Hematopoietic multipotent progenitor cell treated with erythropoietin and hydrocortisone succinate and interleukin-3 and kit ligand, for 17 days (in vitro differentiated cells): ENCODE measurements at regions not wholly inside any gene's neighbourhood (a gene's known extent, or its start where the extent isn't known, plus 50 kb on each side); places are given as distances from the start of the nearest gene placed in this dataset.
"Not testable (repeated sequence)": the region's sequence is repeated elsewhere in the genome, so short reads cannot be mapped to it uniquely, and the experiment has no call there.

Source experiments
- DNase-seq: peaks from one replicate; pipeline ENCODE4 v3.0.0-alpha.2; 2015; ENCODE audit warnings: low spot score

DNA sequence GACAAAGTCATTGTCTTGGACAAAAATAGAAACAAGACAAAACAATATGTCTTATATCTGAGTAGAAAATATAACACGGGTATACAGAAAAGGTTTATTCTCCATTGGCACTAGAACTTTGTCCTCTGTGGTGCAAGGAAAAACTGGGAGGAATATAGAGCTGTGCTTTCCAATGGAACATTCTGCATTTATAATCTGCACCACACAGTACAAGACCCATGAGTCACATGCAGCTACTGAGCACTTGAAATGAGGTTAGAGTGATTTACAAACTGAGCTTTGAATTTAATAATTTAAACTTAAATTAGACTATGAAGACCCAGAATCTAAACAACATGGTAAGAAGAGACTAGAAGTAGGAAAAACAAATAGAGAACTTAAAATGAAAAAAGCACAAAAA is 86.1 kb downstream of the RAP2A start:
- DNase-seq, result no peak

DNA sequence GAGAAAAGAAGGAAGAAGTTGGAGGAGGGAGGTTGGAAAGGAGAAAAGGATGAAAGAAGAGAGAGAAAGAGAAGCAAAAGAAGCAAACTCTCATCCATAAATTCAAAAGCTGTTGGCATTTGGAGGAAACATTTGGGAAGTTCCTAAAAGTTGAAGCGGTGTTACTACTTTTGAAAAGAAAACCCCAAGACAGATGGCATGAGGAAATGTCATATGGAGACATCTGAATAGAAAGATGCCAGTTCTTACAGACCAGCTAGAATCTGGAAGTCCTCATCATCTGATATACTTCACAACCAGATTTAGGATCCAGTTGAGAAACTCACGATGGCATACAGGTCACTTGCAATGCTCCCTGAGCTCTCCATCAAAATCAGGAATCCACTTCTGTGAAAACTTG is 86.9 kb downstream of the RAP2A start:
- DNase-seq, result no peak

DNA sequence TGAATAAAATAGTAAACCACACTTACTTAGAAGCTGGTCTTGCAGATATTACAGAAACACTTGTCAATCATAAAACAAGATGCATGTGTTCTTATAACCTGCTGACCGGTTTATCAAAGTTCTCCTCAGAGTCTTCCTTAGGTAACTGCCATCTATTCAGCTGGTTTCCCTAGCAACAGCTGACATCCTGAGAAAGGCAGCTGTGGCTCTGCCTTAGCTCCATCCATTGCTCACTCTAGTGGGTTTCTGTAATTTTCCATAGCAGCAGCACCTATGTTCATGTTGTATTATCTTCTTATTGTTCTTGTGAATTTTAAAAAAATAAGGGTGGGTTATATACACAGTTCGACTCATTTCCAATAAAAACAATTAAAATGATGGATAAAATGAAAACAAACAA is 87.8 kb downstream of the RAP2A start:
- no peak for DNase-seq

DNA sequence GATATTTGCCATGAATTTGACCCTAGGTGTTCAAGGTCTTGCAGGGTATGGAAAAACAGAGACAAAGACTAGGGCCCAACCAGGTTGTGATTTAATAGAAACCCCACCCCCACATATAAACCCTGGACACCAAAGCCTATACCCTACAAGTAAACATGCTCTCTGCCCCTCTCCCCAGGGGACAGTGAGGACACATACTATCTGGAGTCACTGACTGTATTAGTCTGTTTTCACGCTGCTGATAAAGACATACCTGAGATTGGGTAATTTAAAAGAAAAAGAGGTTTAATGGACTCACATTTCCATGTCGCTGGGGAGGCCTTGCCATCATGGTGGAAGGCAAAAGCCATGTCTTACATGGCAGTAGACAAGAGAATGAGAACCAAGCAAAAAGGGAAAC is 88.3 kb downstream of the RAP2A start:
- no peak for DNase-seq

DNA sequence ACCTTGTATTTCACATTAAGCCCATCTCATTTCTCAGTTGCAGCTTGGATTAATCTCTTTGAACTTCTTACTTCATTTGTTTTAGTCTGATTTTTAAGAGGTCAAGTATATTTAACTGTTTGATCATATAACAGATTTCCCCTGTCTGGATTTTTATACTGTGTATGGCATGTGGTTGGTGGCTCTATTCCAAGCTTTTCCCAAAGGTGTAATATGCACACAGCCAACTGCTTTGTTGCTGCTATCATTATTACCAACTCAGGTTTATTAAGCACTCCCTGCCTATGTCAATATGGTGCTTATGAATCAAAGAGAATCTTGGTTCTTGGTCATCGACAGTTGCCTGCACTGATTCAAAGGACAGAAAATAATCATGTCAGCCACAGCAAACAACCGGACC is 92.6 kb downstream of the RAP2A start:
- DNase-seq, result no peak

DNA sequence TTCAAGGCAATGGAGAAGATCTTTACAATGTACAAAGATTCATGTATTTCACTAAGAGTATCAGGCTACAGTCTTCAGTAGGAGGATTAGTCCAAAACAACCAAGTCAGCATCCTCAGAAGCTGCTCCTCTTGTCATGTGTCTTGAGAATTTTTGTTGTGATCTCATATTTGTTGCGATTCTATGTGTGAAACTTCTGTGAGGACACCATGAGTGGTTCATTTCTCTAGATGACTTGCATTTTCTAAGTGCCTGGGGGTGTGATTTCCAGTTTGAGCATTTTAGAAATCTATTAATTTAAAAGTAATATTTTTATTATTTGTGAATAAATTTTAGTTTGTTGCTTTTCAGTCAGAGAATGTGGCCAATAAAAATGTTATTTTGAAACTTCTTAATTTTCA is 94.5 kb downstream of the RAP2A start:
- DNase-seq, result no peak

DNA sequence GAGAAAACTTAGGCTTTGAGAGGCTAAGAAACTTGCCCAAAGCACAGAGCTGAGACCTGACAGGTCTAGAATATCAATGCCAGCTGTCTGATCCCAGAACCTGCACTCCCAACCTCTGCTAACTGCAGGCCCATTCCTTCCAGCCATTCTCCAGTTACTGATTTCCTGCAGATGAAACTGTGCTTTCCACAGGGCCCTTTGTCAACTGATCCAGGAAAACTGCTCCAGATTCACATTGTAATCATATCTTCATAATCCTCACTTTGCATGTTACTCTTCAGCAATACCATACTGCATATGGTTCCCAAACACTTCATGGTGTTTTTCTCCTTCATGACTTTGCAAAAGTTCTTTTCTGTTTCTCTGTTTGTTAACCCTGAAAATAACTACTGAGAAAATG is 100.6 kb downstream of the RAP2A start:
- no peak for DNase-seq

DNA sequence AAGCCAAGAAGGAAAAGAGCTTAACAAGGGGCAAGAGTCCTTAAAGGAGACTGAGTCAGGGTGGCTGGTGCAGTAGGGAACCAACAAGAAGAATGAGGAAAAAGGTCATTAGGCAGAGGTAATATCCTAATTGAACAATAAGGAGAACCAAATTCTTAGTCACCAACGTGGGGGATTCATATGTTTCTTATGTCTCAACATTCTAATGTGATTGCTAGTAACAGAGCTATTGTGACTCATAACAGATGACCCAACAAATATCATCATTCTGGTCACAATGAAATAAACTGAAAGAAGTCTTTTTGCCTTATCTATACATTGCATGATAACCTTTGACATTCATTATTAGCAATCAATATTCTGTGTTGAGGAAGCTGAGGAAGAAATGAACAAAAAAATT is 101.6 kb downstream of the RAP2A start:
- no peak for DNase-seq

DNA sequence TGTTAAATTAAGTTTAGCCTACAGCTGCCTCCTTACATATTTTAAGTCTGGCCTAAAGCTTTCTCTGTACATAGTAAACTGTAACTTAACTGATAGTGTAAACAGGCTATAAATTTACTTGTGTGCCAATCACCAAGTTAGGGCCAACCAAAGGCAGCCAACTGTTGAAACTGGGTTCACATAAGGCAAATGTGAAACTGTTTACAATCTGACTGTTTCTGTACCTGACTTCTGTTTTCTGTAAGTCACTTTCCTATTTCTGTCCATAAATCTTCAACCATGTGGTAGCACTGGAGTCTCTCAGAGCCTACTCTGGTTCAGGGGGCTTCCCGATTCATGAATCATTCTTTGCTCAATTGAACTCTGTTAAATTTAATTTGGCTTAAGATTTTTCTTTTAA is 103.1 kb downstream of the RAP2A start:
- no peak for DNase-seq

DNA sequence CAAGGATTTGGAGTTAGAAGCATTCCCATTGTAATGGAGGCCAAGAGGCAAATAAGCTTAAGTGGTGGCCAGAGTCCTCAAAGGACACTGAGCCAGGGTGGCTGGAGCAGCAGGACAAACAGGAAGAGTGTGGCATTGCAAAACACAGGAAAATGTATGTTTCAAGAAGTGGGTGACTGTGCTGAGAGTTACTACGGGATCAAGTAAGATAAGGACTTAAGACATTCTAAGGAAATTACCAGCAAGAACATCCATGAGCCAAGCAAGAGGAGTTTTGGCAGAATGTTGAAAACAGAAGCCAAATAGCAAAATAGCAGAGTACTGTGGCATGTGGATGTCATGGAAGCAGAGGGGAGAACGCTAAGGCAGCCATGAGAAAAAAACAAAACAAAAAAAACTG is 104.2 kb downstream of the RAP2A start:
- DNase-seq, result no peak

DNA sequence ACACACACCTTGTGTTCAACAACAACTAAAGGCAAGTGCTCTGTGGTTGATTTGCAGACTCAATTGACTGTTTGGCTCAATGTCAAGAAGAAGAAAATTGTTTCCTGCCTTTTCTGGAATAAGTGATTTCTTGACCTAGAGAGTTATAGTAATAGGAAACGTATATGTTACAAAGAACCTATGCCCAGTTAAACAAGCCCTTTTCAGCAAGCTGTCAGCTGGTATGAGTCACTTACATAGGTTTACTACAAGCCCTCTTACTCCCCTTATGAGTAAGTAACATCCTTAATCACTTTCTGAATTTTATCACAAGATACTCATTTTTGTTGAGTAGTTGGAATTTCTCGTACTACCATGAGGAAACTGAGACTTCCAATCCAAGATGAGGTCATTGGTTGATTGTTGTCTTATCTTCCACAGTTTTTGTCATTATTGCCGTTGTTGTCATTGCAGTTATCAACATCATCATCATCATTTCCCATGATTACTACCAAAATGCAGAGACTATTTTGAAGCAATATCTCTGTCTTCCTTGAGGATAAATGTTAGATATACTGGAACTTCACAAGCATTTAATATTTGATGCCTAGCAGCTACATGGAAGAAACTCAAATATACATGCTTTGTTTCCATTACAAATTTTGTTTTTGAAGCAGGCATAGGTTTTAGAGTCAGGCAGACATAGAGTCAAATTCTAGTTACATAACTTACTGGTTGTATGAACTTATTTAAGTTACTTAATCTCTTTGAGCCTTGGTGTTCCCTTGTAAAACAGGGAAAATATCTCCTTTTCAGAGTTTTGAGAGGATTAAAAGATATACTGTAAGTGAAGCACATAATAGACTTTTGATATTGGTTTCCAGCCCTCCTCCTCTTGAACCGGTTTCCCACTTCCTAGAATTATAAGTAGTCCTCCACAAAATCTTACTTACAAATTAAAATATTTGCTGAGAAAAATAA is 106.0 kb downstream of the RAP2A start:
- DNase-seq, result no peak

DNA sequence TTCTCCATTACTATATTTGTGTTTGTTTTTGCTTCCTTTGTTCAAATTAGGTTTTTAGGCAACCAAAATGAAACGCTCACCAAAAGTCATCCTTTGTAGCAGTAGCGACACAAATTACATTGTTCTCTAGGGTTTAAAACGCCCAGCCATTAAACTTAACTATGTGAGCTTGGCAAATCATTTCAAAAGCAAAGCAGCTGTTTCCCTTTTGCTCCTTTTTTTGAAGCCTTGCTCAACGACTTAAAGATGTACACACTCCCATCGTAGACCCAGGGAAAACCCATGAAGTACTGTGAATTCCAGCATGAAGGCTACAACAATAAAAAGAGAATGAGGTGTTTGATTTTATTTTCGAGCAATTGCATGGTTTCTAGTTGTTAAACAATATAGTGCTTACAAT is 106.7 kb downstream of the RAP2A start:
- DNase-seq, result no peak

DNA sequence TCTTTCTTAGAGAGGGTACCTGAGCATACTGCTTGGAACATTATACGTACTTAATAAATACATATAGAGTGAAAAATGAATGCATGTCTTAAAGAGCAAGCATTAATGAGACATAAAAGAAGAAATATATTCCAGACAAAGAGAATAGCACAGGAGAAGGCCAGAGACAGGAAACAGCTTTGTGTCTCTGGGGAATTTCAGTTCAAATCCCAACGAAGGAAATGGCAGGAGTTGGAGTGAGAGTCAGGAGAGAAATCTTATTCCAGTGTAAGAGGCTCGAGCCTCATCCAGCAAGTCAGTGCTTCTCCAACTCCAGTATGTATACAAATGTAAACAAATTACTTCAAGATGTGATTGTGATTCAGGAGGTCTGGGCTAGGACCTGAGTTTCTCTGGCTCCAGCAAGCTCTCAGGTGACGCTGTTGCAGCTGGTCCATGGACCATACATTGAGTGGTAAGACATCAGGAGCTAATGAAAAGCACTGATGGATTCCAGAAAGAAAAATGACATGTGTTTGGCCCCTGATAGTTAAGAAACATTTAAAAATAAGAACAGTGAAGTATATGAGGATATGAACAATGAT is 108.2 kb downstream of the RAP2A start:
- no peak for DNase-seq

DNA sequence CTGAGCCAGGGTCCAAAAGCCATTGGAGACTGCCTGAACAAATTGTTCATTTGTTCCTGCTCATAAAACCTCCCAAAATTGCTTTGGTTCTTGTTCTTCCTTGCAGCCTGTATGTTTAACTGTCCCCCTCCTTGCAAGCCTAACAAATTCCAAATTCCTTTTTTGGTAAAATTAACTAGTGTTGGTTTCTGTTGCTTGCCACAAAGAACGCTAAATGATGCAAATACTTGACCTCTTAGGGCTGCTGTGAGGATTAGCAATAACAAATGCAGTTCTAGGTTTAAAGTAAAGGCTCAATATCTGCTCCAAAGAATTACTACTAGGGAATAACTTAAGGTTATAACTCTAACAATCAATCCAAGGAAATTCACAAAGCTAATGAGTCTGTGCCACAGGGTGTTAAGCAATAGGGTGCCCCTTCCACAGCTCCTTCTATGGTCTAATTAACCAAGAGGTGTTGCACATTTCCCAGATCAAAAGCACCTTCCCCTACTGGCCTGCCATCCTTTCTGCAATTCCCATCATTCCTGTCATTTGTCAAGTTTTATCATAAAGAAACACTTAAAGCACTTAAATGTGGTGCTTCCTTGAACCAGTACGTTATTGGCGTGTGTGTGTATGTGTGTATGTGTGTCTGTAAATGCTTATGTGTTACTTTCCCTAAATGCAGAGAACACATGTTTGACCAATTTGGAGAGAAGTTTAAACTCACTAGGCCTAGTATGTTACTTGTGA is 110.2 kb downstream of the RAP2A start:
- no peak for DNase-seq

DNA sequence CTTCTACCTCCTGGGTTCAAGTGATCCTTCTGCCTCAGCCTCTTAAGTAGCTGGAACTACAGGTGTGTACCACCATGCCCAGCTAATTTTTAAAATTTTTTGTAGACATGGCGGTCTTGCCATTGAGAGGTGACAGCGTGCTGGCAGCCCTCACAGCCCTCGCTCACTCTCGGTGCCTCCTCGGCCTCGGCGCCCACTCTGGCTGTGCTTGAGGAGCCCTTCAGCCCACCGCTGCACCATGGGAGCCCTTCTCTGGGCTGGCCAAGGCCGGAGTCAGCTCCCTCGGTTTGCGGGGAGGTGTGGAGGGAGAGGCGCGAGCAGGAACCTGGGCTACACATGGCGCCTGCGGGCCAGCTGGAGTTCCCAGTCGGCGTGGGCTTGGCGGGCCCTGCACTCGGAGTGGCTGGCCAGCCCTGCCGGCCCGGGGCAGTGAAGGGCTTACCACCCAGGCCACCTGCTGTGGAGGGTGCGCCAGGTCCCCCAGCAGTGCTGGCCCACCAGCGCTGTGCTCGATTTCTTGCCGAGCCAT is 111.1 kb downstream of the RAP2A start:
- DNase-seq, result not testable (repeated sequence)

DNA sequence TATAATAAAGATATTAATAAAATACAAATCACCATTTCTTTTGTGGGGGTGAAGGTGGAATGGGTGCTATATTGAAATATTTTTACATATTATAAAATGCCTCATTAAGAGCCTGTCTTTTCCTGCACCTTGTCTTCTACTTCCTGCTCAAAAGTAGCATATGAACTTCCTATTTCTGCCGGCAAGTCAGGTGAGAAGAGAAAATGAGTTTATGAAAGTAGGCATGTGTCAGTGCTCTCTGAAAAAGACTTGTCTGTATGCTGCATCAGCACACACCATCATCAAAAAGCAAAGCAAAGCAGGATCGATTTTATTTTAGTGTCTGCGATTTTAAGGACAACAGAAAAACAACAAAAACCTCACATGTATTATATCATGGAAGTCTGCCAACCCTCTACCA is 114.2 kb downstream of the RAP2A start:
- no peak for DNase-seq

DNA sequence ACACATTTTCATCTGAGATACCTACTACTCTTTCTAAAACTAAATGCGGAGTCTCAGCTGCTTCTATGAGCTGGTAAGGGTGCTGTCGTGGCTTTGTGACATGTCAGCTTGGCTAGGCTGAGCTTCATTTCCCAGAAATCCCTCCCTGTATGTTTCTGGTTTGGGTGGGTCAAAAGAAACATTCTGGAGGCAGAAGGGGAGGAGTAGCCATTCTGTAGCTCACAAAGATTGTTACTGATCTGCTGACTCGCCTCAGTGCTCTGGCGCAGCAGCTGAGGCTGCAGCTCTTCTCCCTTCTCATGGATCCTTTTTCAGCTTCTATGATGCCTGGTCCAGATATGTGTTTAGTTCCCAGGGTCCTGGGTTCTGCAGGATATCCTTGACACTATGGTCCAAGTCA is 114.7 kb downstream of the RAP2A start:
- no peak for DNase-seq

DNA sequence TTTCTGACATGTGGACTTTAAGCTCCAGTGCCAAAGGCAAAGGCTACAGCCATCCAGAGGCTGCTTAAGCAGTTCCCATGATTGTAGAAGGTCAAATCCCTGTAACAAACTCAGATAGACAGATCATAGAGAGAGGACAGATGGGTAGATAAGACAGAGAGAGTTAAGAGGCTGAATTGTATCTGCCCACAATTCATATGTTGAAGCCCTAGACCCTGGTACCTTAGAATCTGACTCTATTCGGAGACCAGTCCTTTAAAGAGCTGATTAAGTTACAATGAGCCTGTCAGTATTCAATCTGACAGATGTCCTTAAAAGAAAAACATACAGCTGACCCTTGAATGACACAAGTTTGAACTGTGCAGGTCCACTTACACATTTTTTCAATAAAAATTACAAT is 115.2 kb downstream of the RAP2A start:
- DNase-seq, result no peak

DNA sequence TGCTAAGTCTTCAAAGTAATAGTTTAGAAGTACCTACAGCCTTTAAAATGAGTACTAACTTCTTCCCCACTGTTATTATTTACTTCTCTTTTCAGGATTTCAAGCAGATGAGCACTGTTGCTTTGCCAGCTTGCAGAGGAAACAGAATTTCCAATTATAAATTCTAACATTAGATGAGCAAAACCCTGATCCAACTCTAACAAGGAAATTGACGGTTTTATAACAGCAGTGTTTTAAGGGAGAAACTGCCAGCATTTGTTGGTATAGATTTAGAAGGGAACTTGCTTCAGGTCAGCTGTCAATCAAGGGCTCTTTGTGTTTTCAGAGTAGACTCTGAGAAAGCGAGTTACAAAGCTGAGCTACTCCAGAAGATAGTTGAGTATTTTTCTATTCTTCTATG is 120.5 kb downstream of the RAP2A start:
- DNase-seq, result no peak

DNA sequence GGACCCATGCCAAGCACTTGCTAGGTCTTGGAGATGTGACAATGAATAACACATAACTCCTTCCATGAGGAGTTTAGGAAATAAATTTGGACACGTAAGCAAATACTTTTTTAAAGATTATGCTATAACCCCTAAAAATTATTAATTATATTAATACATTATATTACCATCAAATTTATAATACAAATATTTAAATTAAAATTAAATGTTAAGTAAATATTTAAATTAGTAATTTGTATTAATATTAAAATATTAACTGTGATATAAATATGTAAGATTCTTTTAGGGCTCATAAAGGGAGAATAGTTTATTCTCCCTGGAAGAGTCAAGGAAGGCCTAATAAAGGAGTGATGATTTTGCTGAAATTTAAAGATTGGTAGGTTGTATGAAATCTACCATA is 121.1 kb downstream of the RAP2A start:
- no peak for DNase-seq

DNA sequence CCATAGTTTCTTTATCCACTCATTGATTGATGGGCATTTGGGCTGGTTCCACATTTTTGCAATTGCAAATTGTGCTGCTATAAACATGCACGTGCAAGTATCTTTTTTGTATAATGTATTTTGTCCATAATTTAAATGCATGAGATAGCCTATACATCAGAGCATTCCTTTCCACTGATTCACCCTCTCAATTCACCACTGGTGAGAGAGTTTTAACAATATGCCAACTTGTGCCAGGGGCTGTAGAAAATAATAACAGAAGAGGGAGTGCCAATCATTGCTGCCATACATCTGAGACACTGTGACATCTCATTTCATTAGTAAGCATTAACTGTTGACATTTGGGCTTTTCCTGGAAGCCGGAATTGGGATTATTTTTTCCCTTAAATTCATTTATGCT is 125.1 kb downstream of the RAP2A start:
- DNase-seq, result no peak

DNA sequence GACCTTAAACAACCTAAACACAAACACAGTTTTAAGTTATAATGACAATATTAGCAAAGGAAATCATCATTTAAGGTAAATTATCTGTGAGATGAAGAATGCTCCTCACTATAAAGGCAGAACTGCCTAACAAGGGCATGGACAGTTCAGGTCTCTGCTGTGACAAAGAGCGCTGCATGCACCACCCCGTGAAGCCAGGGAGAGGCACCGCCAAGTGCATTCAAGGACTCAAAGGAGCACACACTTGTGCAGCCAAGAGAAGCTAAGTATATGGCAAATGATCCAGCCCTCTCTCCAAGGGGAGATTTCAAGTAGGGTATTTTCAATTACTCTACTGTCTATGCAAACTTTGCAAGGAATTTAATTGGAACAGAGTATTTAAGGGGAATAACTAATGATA is 126.0 kb downstream of the RAP2A start:
- no peak for DNase-seq

DNA sequence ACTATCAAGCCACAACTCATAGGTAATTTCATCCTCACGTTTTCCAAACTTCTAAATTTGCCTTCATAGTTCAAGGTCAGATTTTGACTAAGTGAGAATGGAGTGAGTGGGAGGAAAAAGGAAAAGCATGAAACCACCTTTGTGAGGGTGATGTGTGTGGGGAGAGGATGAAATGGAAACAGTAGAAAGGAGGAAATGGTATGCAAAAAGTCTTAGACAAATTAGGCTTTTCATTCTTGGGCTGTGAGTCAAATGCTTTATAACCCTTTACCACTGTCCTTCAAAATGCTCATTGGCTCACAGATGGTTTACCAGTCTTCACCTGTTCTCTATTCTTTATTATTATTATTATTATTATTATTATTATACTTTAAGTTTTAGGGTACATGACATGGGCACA is 127.2 kb downstream of the RAP2A start:
- no peak for DNase-seq
